Activated CD8-positive, alpha-beta memory T cell treated with anti-CD3 and anti-CD28 coated beads, Interleukin-2, amount 10 ng/mL, durations not matched to agents 7 days and 5 days (primary cell): ENCODE measurements at regions not wholly inside any gene's neighbourhood (a gene's known extent, or its start where the extent isn't known, plus 50 kb on each side); places are given as distances from the start of the nearest gene placed in this dataset.

Source experiments
- ATAC-seq: fragments of 150-1000 bp; cut with Tn5 transposase; one replicate; pipeline ENCODE4 v1.10.0; 2021; ENCODE audit warnings: moderate library complexity
- CTCF ChIA-PET: fragments of 350-600 bp; sonication (Branson Sonifier 250); formaldehyde crosslinking; loops from one replicate; lab custom pipeline; 2021; ENCODE audit warnings: antibody characterized with exemption; lab: Charles Lee
- DNase-seq: peaks from one replicate; pipeline ENCODE4 v3.0.0-alpha.2; 2020
- H3K27ac Mint-ChIP-seq: one replicate; pipeline ENCODE4 v1.8.0; 2021; ENCODE audit warnings: mild to moderate bottlenecking, mixed read lengths
- H3K27me3 Mint-ChIP-seq: one replicate; pipeline ENCODE4 v1.8.0; 2021; ENCODE audit warnings: mixed read lengths
- H3K36me3 Mint-ChIP-seq: one replicate; pipeline ENCODE4 v1.8.0; 2021; ENCODE audit warnings: mild to moderate bottlenecking, mixed read lengths
- H3K4me1 Mint-ChIP-seq: one replicate; pipeline ENCODE4 v1.8.0; 2021; ENCODE audit warnings: mixed read lengths
- H3K4me3 Mint-ChIP-seq: one replicate; pipeline ENCODE4 v1.8.0; 2021; ENCODE audit warnings: mild to moderate bottlenecking, moderate library complexity, mixed read lengths
- H3K9me3 Mint-ChIP-seq: one replicate; pipeline ENCODE4 v1.8.0; 2022; ENCODE audit warnings: low read depth, mixed read lengths

DNA sequence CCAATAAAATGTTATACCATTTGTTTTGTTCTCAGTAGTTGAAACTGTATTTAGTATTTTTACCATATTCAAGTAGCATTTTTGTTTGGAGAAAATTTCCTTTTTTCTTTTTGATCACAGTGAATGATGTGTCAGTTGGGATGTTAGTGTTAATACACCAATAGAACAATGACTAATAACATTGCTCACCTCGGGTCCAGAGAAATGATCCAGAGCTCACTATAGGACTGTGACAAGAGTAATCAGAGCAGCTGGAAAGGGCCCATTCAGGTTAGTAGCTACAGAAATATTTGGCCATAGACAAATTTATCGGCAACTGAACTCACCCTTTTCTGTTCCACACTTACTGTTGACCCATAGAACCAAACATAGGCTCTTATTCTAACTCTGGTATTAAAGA, 989.2 kb downstream of the TLE4 start:
- Mint-ChIP-seq H3K36me3 (no peaks in the 10 kb centered on the region), H3K4me1 (no peaks in the 10 kb centered on the region), H3K27ac (no peak overlapping the region), H3K27me3 (no peaks in the 10 kb centered on the region), H3K4me3 (no peak overlapping the region), H3K9me3 (peaks cover 13% of the 10 kb centered on the region)
- no peak for DNase-seq
- CTCF ChIA-PET, result no interaction called here
- ATAC-seq, result no peak

DNA sequence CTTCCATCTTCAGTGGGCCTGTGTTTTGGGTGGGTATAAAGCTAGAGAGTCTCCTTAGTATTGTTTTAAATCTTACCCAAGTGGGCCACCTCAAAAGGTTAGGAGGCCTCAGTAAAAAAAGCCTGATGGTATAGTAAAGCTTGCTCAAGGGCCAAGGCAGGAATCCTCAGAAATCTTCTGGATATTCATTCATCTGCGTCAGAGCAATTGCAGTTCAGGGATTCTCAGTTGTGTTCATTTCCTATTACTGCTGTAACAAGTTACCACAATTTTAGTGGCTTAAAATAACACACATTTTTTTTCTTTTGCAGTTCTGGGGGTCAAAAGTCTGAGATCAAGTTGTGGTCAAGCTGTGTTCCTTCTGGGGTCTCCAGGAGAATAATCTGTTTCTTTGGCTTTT, 985.5 kb downstream of the TLE4 start:
- Mint-ChIP-seq H3K36me3 (no peaks in the 10 kb centered on the region), H3K4me1 (no peaks in the 10 kb centered on the region), H3K27ac (no peak overlapping the region), H3K27me3 (no peaks in the 10 kb centered on the region), H3K4me3 (no peak overlapping the region), H3K9me3 (peaks cover 9% of the 10 kb centered on the region)
- ATAC-seq, result no peak
- no peak for DNase-seq
- CTCF ChIA-PET, result no interaction called here

DNA sequence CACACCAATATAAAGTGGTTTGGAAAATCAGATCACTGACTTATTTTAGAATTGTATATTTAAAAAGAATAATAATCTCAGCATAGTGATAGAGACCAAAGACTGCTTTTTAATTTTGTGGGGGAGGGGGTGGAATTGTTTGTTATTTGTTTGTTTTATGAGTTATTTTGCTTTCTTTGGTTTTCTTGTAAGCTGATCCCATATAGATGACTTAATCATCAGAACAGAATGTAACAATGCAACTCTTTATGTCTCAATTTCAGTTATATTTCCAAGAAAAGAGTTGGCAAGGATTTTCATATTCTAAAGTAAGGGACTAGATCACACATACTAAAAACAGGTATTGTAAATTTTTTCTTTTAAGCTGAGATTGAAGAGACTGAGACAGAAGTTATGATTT, 984.9 kb downstream of the TLE4 start:
- H3K9me3 Mint-ChIP-seq, result peaks cover 9% of the 10 kb centered on the region
- no peaks in the 10 kb centered on the region for H3K27me3 Mint-ChIP-seq
- no peak for ATAC-seq
- H3K4me1 Mint-ChIP-seq, result no peaks in the 10 kb centered on the region
- CTCF ChIA-PET, result no interaction called here
- H3K36me3 Mint-ChIP-seq, result no peaks in the 10 kb centered on the region
- H3K4me3 Mint-ChIP-seq, result no peak overlapping the region
- no peak overlapping the region for H3K27ac Mint-ChIP-seq
- no peak for DNase-seq

DNA sequence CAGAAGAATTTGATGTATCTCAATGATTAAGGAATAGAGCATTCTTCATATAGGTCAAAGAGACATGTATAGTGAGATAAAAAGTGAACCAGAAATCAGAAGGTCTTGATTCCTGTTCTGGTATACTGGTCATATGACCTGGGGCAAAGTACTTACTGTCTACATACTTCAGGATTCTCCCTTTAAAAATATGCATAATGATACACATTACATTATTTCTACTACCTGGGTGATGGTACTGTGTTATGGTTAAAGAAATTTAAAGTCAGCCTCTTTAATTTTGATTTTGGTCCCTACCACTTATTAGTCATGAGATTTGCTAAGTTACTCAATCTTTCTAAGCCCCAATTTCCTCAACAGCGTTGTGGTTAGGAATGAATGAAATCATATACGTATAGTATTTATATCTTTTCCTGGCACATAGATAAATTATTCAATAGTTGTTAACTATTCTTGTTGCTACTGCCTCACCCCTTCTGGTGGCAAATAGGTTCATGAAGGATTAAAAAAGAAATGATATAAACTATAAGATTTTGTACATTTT, 984.1 kb downstream of the TLE4 start:
- peaks cover 11% of the 10 kb centered on the region for H3K9me3 Mint-ChIP-seq
- DNase-seq, result no peak
- CTCF ChIA-PET, result no interaction called here
- no peaks in the 10 kb centered on the region for H3K27me3 Mint-ChIP-seq
- H3K4me1 Mint-ChIP-seq, result no peaks in the 10 kb centered on the region
- H3K36me3 Mint-ChIP-seq, result no peaks in the 10 kb centered on the region
- no peak overlapping the region for H3K27ac Mint-ChIP-seq
- no peak for ATAC-seq
- no peak overlapping the region for H3K4me3 Mint-ChIP-seq

DNA sequence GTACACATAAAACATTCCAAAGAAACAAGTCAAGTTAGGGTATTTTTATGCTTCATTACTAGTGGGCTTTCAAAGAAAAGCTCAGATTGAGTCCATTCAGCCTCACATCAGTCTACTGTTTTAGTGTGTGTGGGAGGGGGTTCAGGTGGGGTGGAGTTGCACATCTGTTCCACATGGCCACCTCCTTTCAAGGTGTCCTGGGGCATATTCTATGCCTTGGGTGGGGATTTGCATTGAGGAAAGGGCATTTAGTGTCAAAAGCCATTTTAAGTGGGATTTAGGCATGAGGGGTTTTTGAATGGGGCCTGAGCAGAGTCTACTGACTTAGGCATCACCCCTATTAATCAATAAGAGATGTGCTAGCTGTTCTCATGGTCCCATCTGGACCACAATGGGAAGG, 983.1 kb downstream of the TLE4 start:
- CTCF ChIA-PET, result no interaction called here
- peaks cover 11% of the 10 kb centered on the region for H3K9me3 Mint-ChIP-seq
- DNase-seq (no peak), ATAC-seq (no peak)
- H3K27me3 Mint-ChIP-seq, result no peaks in the 10 kb centered on the region
- no peak overlapping the region for H3K4me3 Mint-ChIP-seq
- no peaks in the 10 kb centered on the region for H3K4me1 Mint-ChIP-seq
- H3K27ac Mint-ChIP-seq, result no peak overlapping the region
- no peaks in the 10 kb centered on the region for H3K36me3 Mint-ChIP-seq

DNA sequence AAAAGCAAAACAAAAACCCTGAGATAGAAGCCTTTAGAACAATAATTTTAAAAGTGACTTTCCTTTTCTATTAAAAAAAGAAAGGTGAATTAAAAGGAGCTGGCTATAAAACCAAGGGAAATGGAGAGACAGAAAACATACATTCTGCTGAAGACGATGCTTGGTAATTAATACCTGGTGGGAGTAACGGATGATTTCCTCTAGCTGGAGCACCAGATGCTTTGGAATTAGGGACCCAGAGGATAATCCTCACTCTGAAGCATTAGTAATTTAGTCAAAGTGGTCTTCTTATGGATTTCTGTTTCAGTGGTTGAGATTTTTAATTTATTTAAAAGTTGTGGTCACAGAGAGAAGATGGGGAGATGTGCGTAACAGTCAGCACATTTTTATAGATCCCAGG, 982.5 kb downstream of the TLE4 start:
- H3K27ac Mint-ChIP-seq, result no peak overlapping the region
- CTCF ChIA-PET, result no interaction called here
- peaks cover 11% of the 10 kb centered on the region for H3K9me3 Mint-ChIP-seq
- no peaks in the 10 kb centered on the region for H3K4me1 Mint-ChIP-seq
- H3K27me3 Mint-ChIP-seq, result no peaks in the 10 kb centered on the region
- DNase-seq, result no peak
- H3K4me3 Mint-ChIP-seq, result no peak overlapping the region
- no peaks in the 10 kb centered on the region for H3K36me3 Mint-ChIP-seq
- no peak for ATAC-seq

DNA sequence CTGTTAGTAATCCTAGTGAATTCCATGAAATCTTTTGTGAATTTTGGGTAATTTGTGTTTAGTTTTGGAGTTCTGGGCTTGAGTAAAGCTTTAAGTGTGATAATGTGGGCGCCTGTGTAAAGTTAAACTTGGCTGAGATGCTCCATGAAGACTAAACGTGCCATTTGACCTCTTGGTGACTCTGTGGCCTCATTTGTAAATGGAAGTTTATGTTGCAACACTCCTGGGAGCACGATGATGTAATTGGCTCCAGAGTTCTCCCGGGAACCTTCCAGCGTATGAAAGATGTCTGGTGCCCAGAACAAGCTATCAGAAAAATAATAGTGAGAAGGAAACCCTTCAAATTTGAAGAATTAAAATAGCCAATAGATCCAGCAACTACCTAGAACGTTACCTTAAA, 981.2 kb downstream of the TLE4 start:
- no peaks in the 10 kb centered on the region for H3K36me3 Mint-ChIP-seq
- H3K4me3 Mint-ChIP-seq, result no peak overlapping the region
- ATAC-seq, result no peak
- no peak for DNase-seq
- no peaks in the 10 kb centered on the region for H3K27me3 Mint-ChIP-seq
- H3K4me1 Mint-ChIP-seq, result no peaks in the 10 kb centered on the region
- peaks cover 9% of the 10 kb centered on the region for H3K9me3 Mint-ChIP-seq
- CTCF ChIA-PET, result no interaction called here
- H3K27ac Mint-ChIP-seq, result no peak overlapping the region

DNA sequence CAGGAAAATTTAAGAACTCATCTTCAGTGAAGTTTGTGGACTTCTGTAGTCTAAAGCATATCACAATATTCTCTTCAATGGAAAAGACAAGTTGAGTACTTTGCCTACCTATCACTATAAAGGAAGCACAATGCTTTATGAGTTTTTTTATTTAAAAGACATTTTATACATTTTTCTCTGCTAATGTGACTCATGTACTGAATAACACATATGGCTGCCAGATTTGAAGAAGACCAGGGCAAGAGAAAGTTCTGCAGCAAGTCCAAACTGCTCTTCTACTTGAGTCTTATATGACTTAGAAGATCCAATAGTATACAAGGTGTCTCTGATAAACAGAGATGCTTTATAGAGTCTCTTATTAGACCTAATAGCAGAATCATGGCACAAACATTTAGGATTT, 978.4 kb downstream of the TLE4 start:
- no peak for ATAC-seq
- CTCF ChIA-PET, result no interaction called here
- Mint-ChIP-seq H3K4me1 (no peaks in the 10 kb centered on the region), H3K27ac (no peak overlapping the region), H3K36me3 (no peaks in the 10 kb centered on the region), H3K27me3 (no peaks in the 10 kb centered on the region), H3K4me3 (no peak overlapping the region), H3K9me3 (peaks cover 3% of the 10 kb centered on the region)
- no peak for DNase-seq

DNA sequence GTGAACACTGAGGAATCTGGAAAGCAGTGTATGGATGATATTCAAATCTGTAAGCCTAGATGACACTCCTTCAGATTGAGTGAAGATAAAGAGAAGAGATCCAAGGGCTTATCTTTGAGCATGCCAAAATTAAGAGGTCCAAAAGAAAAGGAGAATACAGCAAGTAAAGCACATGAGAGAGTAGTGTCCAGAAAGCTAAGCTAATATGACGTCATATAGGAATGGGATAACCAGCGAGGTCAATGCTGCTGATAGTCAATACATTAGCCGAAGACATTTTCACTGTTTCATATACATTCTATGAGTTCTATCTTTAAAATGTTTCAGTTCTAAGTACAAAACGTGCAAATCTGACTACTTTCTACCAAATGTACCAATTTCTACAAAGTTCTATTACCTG, 975.8 kb downstream of the TLE4 start:
- H3K36me3 Mint-ChIP-seq, result no peaks in the 10 kb centered on the region
- no peak overlapping the region for H3K27ac Mint-ChIP-seq
- peaks cover 3% of the 10 kb centered on the region for H3K9me3 Mint-ChIP-seq
- H3K4me1 Mint-ChIP-seq, result no peaks in the 10 kb centered on the region
- CTCF ChIA-PET, result no interaction called here
- H3K27me3 Mint-ChIP-seq, result no peaks in the 10 kb centered on the region
- no peak for ATAC-seq
- no peak overlapping the region for H3K4me3 Mint-ChIP-seq
- no peak for DNase-seq

DNA sequence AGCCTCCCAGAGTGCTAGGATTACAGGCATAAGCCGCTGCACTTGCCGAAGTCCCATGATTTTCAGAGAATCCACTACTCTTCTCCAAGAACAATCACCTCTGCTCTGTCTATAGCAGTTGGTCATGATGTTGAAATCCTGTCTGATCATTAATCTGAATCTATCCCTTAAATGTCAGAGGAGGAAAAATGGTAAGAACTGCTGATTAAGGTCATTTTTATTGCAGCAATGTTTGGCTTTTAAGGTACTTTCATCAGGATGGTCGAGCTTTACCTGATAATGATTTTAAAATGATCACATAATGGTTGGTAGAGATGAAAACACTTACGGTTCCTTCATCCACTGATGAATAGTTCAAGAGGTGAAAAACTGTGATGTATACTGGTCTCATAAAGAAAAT, 968.6 kb downstream of the TLE4 start:
- DNase-seq (no peak), ATAC-seq (no peak)
- no peak overlapping the region for H3K4me3 Mint-ChIP-seq
- H3K4me1 Mint-ChIP-seq, result no peaks in the 10 kb centered on the region
- CTCF ChIA-PET, result no interaction called here
- no peaks in the 10 kb centered on the region for H3K9me3 Mint-ChIP-seq
- H3K27ac Mint-ChIP-seq, result no peak overlapping the region
- no peaks in the 10 kb centered on the region for H3K27me3 Mint-ChIP-seq
- no peaks in the 10 kb centered on the region for H3K36me3 Mint-ChIP-seq

DNA sequence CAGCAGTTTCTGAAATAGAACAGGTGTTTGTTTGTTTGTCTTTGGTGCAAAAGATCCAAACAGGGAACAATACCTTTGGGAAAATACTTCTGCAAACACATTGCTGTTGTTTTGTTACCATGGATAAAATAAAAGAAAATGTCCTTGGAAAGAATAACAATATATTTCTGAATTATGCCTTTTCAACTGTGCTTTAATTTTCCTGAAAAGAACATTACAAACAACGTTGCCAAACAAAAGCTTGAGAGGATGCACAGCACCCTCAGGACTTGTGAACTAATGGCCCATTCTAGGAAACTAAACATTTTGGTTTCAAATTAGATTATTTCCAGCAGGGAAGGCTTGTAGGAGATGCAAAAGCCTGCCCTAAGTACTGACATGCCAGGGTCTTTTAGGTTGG, 967.2 kb downstream of the TLE4 start:
- Mint-ChIP-seq H3K36me3 (no peaks in the 10 kb centered on the region), H3K27ac (no peak overlapping the region), H3K27me3 (no peaks in the 10 kb centered on the region), H3K4me1 (no peaks in the 10 kb centered on the region), H3K9me3 (peaks cover 2% of the 10 kb centered on the region), H3K4me3 (no peak overlapping the region)
- no peak for ATAC-seq
- CTCF ChIA-PET, result no interaction called here
- DNase-seq, result no peak

DNA sequence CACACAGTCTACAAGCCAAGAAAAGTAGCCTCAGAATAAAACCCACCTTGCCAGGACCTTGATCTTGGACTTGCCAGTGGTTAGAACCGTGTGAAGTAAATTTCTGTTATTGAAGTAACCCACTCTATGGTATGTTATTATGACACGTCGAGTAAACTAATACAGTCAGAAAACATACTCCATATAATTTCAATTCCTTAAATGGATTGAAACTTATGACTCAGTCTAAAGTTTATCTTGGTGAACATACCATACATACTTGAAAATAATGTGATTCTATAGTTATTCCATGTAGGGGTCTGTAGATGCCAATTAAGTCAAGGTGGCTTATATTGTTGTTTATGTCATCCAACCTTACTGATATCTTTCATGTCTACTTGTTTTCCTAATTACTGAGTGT, 950.7 kb downstream of the TLE4 start:
- CTCF ChIA-PET, result no interaction called here
- no peak for DNase-seq
- H3K4me3 Mint-ChIP-seq, result no peak overlapping the region
- no peaks in the 10 kb centered on the region for H3K36me3 Mint-ChIP-seq
- H3K27me3 Mint-ChIP-seq, result no peaks in the 10 kb centered on the region
- no peak overlapping the region for H3K27ac Mint-ChIP-seq
- H3K9me3 Mint-ChIP-seq, result peaks cover 5% of the 10 kb centered on the region
- ATAC-seq, result no peak
- H3K4me1 Mint-ChIP-seq, result no peaks in the 10 kb centered on the region

DNA sequence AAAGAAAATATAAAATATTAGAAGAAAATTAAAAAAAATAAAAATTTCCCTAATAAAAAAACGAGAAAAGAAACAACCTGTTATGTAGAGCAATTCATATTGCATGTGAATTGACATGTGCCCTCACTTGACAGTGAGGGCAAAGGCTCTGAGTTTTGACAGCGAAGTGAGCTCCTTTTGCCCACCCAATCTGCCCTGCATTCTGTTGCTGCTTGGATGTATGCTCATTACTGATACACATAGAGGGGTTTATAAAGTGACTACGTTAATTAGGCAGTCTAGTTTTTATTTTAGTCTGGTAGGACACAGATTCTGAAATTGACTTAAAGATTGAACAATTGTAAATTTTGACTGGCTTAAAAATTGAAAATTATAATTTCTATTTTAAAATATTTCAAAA, 949.4 kb downstream of the TLE4 start:
- no peak for DNase-seq
- H3K27me3 Mint-ChIP-seq, result no peaks in the 10 kb centered on the region
- H3K9me3 Mint-ChIP-seq, result peaks cover 7% of the 10 kb centered on the region
- no peak for ATAC-seq
- no peak overlapping the region for H3K4me3 Mint-ChIP-seq
- H3K36me3 Mint-ChIP-seq, result no peaks in the 10 kb centered on the region
- H3K27ac Mint-ChIP-seq, result no peak overlapping the region
- H3K4me1 Mint-ChIP-seq, result no peaks in the 10 kb centered on the region
- CTCF ChIA-PET, result no interaction called here

DNA sequence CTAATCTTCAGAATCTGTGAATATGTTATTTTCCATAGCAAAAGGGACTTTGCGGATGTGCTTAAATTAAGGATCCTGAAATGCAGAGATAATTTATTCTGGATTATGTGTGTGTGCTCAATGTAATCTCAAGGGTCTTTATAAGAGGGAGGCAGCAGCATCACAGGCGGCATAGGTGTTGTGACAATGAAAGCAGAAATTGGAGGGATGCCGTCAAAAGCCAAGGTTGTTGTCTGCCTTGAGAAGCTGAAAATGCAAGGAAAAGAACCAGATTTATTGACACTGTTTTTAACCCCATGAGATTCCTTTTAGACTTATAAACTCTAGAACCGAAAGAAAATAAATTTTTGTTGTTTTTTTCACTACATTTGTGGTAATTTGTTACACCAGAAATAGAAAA, 948.5 kb downstream of the TLE4 start:
- no peaks in the 10 kb centered on the region for H3K4me1 Mint-ChIP-seq
- H3K36me3 Mint-ChIP-seq, result no peaks in the 10 kb centered on the region
- H3K9me3 Mint-ChIP-seq, result peaks cover 6% of the 10 kb centered on the region
- no peak overlapping the region for H3K27ac Mint-ChIP-seq
- no peak overlapping the region for H3K4me3 Mint-ChIP-seq
- CTCF ChIA-PET, result no interaction called here
- no peaks in the 10 kb centered on the region for H3K27me3 Mint-ChIP-seq
- DNase-seq (no peak), ATAC-seq (no peak)

DNA sequence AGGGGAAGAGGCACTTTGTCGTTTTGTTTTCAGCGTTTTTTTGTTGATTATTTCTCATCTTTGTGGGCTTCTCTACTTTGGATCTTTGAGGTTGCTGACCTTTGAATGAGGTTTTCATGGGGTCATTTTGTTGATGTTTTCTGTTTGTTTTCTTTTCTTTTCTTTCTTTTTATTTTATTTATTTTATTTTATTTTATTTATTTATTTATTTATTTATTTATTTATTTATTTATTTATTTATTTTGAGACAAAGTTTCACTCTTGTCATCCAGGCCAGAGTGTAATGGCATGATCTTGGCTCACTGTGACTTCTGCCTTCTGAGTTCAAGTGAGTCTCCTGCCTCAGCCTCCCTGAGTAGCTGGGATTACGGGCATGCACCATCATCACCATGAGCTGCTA, 946.7 kb downstream of the TLE4 start:
- Mint-ChIP-seq H3K27me3 (no peaks in the 10 kb centered on the region), H3K4me1 (no peaks in the 10 kb centered on the region), H3K4me3 (no peak overlapping the region), H3K36me3 (no peaks in the 10 kb centered on the region), H3K27ac (no peak overlapping the region), H3K9me3 (peaks cover 3% of the 10 kb centered on the region)
- no peak for DNase-seq
- CTCF ChIA-PET, result no interaction called here
- ATAC-seq, result no peak
